HG02884 (cell line): ENCODE measurements at regions not wholly inside any gene's neighbourhood (a gene's known extent, or its start where the extent isn't known, plus 50 kb on each side); places are given as distances from the start of the nearest gene placed in this dataset.
A peak's percentile ranks its signal among the peaks of the same experiment; 100 is the strongest.
"Not testable (repeated sequence)": the region's sequence is repeated elsewhere in the genome, so short reads cannot be mapped to it uniquely, and the experiment has no call there.

ENCODE experiments used
- ATAC-seq: cut with Tn5 transposase; IDR thresholded peaks from one replicate; pipeline ENCODE4 v1.9.1; 2021; ENCODE audit warnings: mild to moderate bottlenecking, moderate library complexity; ENCODE audit not compliant: unreplicated experiment

DNA sequence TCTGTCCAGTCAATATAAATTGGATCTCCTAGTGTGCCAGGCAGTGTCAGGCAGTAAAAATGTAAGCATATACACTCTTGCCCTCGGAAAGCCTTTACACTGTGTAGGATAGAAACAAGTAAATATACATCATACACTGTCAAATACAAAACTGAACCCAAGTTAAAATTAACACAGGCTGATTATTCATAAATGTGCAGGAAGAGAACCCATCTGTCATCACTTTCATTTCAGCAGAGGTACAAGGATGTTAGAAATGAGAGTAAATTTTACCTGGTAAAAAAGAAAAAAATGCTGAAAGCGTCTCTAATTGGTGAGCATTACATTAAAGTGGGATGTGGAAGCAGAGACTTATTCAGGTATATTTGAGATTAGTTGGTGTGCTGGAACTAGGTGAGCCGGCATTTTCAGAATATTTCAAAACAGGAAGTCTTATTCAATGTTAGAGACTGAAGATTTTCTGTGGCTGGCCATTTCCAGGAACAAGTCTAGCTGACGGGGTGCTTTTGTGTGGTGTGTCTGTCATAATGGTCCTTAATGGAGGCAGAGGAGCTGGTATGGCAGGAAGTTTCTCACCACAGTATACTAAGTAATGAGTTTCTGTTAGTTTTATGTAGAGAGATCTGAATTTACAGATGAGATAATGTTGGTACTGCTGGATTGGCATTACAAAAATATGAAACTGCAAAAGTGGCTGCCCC, 192.6 kb downstream of the CASP12 start:
- ATAC-seq, result peak; percentile 99

DNA sequence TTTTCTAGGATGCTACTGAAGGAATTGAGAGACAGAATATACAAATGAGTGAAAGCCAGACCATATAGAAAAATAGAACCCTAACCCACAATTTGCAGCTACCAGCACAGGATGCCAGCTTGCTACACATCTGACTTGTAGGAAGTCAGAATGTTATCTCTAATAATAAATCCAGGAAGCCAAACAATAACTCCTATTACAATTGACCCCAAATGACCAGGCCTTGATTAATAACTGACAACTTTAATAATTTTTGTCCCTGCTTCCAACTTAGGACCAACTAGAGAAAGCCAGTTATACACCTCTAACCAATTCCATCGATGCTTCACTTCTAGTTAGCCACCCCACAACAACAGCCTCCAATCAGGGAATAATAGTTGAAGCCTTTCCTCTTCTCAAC, 193.4 kb downstream of the CASP12 start:
- ATAC-seq, result no peak

DNA sequence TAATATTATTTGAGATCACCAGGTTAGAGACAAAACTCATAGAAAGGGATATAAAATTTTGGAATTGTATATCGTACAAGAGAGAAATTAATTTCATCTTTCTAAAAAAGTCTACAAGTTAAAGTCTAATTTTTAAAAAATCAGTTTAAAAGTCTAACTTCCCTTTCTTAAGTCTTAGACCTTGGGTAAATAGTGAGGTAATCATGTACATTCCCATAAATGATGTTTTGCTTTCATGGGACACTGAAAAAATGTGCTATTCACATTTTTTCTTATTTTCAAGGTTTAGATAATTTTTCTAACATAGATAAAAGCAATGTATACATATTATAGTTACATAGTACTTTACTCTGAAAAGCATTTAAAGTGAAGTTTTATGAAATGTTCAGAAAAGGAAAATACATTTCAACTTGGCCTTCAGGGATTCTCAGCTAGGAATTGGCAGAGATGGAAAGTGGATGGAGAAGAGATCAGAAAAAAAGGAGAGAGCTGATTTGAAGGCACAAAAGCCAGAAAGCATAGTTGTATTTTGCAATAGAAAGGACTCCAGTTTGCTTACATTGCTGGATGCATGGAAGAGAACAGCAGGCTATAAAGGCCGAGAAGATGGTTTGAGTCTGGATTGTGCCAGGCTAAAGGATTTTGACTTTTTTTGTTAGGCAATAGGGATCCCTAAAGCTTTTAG, 194.0 kb downstream of the CASP12 start:
- ATAC-seq, result no peak

DNA sequence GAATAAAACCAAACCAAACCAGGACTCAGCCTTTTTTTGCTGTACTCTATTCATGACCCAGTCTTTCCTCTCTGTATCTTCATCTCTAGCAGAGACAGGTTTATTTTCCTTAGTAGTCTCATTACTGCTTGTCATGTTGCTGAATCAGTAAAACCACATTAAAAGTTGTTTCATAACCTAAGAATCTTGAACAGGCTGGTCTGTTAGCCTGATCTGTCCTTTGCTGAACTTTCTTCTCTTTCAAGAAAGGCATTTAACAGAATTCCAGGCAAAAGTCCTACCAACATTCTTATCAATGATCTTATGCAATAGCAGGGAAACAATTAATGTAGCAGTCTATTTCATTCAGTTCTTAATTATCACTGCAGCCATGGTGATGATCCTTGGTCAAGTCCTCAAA, 197.7 kb downstream of the CASP12 start:
- no peak for ATAC-seq

DNA sequence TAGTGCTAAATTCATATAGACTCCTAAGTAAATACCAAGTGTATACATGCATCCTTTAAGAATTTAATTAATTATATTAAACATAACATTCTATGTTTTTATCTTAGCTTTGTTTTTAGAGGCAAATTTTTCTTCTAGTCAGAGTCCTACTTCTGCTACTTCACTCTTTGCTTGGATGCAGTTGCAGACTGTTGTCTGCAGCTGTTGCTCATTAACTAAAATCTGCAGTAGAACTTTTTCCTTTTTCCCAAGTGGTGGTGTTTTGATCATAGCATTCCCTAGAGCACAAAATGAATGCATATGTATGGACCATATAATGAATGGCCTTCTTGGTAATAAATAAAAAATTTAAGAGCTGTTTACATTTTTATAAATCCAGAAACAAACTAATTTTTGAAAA, 198.3 kb downstream of the CASP12 start:
- no peak for ATAC-seq

DNA sequence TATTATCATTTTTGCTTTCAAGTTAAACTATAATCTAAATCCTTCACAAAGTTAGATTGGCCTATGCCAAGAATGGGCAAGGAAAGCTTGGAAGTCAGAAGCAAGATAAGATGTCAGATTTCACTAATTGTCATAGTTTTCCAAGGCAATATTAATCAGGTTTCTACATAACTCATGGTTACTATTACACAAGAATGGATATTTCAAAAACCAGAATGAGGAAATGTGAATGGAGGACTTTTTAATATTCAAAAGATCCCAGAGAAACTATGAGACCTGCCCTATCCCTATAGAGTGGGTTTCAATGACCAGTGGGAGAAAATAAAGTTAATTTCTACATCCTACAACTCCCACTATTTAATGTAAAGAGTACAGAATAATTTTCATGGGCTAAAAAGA, 203.2 kb downstream of the CASP12 start:
- ATAC-seq, result no peak

DNA sequence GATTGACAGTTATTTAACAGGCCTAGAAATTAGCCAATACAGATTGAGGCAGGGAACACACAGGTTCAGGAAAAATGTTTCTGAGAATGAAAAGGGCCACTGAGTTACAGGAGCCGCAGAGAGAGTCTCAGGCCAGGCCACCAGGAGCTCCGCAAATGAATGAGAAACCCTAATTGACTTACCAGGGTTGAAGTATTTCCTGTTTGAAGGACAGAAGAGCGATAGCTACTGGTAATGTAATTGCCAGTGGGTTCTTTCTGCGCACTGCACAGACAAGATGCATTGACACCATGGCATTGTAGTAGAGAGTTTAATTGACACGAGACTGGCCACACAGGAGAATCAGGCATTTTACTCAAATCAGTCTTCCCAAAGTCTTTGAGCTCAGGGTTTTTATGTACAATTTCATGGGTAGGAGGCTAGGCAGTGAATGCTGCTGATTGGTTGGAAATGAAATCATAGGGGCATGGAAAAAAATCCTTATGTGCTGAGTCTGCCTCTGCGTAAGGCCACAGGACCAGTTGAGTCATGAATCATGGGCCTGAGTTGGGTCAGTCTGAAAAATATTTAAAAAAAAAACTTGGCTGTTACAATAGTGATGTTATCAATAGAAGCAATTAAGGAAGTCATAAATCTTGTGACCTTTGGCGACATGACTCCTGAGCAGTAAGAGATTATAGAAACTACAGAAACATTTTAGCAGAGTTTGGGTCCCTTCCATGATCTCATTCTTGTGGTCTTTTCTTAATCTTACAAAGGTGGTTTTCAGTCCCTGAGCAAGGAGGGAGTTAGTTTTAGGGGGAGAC, 203.8 kb downstream of the CASP12 start:
- no peak for ATAC-seq

DNA sequence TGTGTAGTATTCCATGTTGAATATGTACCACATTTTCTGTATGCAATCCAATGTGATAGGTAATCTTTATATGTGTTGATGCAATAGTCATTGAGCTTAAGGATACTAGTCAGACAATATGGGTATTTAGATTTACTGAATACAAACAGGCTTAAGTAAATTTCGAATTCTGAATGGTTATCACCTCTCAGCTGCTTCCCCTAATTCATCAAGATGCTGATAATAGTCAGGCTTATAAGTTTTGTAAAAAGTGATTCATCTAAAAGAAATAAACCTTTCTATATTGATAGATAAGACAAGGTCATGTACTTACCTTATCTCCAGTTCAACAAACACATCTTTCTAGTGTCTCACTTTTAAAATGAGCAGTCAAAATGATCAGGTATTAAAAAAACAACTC, 205.5 kb downstream of the CASP12 start:
- no peak for ATAC-seq

DNA sequence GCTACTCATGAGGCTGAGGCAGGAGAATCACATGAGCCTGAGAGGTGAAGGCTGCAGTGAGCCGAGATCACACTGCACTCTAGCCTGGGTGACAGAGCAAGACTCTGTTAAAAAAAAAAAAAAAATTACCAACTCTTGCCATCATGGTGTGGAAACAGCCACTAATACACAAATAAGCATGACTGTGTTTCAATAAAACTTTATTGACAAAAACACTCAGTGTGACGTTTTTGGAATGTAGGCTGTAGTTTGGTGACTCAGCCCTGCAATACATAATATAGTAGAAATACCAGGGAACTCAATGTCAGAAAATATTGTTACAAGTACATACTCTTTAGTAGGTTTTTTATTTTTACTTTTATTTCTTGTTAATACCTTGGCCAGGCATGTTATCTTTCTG, 207.1 kb downstream of the CASP12 start:
- ATAC-seq, result no peak

DNA sequence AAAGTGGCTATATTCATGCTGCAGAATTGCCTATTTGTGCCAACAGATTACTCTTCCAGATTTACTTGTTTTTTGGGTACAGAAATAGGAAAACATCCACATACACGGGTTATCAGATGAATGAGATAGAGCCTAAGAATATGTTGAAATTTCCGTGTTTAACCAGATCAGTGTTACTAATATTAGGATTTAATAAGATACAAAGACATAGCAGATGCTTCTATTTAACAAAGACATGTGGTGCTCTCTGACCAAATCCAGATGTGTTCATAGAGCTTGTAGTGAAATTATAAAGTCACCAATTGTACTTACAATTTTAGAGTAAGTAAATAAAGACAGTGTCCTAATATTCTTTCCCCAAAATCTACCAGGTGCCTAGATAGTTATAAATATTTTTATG, 208.0 kb downstream of the CASP12 start:
- no peak for ATAC-seq

DNA sequence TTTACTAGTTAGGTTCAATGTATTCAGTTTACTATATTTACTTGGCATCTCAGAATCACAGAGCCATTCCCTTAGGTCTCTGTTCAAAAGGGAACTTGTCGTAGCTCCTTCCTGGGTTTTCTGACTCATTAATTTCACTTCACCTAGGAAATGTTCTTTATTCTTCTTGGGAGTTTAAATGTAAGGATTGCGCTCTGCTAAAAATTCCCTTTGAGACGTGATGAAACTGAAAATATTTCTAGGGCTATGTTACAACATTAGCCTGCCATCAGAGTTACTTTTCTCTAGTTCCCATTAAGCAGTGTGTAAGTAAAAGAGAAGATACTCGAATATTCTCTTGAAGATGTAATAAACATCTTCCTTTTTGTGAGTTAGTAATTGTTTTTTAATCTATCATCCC, 209.5 kb downstream of the CASP12 start:
- ATAC-seq, result no peak

DNA sequence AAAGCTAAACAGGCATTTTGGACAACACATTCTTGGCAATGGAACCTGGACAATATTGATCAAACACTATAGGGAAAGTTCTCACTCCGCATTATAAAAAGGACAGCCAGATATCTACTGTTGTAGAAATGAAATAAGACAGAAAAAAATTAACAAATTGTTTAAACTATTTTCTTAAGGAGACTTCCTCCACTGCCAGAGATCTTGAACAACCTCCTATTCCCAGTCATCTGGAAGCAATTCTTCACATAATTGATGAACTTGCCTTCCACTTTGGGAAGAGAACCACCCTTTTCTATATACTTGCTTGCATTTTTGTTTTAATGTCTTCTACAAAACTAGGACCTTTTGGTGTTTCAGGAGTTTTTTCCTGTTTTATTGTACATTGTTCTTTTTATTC, 216.1 kb downstream of the CASP12 start:
- no peak for ATAC-seq

DNA sequence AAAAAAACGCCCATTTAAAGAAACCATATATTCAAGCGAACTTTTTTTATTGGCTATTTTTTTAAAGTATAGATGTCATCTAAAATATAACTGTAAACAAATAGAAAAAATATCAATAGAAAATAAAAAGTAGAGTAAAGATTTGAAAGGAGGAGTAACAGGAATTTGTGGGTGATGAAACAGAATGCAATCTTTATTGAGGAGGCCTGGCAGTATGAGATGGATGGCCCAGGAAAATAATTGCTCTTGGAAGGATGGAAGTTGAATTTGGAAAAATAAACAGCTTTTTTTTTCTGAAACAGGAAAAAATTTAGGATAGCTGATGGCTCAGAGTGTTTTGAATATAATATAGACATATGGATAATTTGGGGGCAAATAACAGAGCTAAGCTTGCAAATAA, 219.0 kb downstream of the CASP12 start:
- ATAC-seq, result no peak

DNA sequence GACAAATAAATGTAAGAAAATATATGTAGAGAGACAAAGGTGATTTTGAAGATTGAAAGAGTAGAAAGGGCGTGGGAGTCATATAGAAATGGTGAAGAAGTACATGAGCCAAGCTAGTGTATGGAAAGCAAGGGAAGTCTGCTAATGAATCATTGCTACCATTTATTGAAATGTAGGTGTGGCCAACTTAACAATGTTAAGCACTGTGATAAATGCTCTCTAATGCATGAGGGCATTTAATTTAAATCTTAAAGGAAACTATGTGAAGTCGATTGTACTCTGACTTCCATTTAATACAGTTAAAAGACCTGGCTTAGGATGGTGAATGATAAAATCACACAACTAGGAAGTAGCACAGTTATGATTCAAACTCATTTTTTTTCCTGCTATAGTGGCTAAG, 219.9 kb downstream of the CASP12 start:
- ATAC-seq, result no peak

DNA sequence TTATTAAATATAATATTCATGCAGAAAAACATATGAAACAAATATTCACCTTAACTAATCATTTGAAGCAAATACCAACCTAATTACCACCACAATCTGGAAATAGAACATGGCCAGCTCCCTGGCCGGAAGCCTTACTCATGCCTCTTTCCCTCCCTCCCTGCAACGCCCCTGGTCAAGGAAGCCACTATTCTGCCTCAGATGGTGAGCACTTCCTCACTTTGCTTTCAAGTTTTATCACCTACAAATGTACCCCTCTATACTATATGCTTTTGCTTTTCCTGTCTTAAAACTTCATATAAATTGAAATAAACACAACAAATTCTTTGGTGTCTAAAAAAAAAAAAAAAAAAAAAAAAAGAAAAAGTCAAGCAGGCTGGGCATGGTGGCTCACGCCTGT, 221.2 kb downstream of the CASP12 start:
- ATAC-seq, result not testable (repeated sequence)

DNA sequence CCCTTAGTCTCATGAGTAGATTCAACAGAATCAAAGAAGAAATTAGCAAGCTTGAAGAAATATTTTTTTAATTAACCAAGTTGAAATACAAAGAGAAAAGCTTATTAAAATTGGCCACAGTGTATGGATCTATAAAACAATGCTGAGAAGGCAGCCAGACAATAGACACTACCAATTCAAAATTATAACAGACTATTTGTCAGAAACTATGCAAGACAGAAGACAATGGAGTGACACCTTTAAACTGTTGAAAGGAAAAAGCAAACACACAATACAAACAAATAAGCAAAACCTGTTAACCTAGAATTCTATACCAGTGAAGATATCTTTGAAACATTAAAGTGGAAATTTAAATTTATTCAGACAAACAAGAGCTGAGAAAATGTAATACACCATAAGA, 225.4 kb downstream of the CASP12 start:
- no peak for ATAC-seq

DNA sequence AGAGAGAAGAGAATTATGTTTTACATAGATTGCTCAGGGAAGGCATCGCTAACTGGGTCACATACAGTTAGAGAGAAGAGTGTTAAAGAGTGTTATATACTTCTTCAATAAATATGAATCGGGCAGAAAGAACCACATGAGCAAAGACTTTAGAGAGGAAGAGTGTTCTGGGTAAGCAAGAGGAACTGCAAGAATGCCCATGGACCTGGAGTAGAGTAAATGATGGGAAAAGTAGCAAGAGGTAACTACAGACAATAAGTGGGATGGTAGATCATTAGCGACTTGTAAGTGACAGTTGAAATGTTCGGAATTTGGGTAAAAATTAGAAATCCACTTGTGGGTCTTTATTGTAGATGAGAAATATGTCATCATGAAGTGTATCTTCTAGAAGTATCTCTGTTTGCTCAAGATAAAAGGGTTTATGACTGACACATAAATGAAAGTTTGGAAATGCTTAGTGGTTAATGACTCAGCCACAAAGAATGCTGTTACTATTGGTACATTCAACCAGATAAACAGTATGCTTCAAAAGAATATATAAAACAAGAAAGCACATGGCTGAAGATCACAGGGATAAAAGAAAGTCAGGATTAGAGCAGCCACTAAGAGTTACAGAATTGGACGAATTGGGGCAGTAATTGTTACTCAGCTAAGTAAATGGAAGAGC, 229.3 kb downstream of the CASP12 start:
- no peak for ATAC-seq

DNA sequence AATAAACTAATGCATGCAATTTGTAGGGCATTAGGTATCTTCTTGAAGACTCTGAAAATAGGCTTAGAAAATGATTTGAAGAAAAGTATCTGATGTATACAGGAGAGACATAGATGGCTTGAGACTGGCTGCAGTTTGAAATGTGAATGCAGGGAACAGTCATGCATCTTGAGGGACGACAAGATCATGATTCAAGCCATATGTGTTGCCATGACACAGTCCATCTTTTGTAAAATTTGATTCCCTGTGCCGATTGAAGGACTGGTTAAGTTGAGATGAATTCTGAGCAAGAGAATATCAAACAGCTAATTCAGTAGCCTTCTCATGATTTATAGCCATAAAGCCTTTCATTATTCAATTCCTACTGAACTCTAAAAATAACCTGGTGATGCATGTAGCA, 231.6 kb downstream of the CASP12 start:
- ATAC-seq, result no peak

DNA sequence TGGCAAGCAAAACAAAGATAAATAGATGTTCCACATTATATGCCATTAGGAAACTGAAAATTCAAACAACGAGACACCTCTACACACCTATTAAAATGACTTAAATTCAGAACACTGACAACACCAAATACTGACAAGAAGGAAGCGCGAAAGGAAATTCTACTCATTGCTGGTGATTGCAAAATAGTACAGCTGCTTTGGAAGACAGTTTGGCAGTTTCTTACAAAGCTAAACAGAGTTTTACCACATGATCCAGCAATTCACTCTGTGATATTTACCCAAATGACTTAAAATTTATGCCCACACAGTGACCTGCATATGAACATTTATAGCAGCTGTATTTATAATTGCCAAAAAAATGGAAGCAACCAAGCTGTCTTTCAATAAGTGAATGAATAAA, 232.6 kb downstream of the CASP12 start:
- ATAC-seq, result no peak

DNA sequence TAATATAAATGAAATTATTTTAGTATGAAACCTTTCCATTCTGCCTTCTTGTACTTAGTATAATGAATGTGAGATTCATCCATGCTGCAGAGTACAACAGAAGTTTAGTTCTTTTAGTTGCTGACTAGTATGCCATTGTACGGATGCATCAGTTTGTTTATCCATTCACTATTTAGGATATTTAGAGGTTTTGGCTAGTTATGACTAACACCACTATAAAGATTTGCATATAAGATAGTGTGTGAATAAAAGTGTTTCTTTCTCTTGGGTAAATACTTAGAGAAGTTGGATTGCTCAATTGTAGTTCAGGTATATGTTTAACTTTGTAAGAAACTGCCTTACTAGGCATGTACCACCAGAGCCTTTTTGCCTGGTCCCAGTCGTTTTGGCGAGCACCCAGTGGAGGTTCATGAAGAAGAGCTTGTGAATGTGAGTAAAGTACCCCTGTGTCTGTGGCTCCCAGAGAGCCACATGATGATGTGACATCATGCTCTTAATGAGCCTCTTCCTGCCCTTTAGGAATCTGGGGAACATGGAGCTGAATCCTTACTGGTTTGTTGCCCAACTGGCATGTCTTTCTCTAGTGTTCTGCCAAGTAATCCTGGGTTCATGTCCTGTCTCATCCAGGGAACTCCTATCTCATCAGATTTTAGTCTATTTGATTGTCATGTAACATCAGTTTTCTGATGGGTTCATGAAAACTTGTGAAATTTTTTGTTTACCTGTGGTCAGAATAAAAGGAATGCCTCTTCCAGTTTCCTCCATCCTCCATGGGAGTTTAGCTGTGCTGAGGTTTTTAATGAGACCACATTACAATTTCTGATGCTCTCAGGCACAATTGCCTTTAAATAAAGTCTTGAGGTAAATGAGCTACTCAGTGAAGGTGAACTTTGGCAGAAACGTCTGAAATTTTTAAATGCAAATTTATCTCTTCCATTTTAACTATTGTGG, 234.8 kb downstream of the CASP12 start:
- no peak for ATAC-seq
